AG09319 (cell line): ENCODE measurements at regions not wholly inside any gene's neighbourhood (a gene's known extent, or its start where the extent isn't known, plus 50 kb on each side); places are given as distances from the start of the nearest gene placed in this dataset.
A peak's percentile ranks its signal among the peaks of the same experiment; 100 is the strongest.
"Not testable (repeated sequence)": the region's sequence is repeated elsewhere in the genome, so short reads cannot be mapped to it uniquely, and the experiment has no call there.

Source experiments
- DNase-seq: peaks from one replicate; pipeline ENCODE4 v3.0.0-alpha.2; 2010; ENCODE audit warnings: low read depth; ENCODE audit errors: extremely low read depth
- CTCF ChIP-seq: IDR thresholded peaks from 2 replicates; pipeline ENCODE4 v1.5.1; 2011; ENCODE audit warnings: low read depth, mild to moderate bottlenecking, inconsistent platforms, low read length, moderate library complexity

GRCh38 chr2:8597094-8597493, 84.8 kb upstream of the ID2 start:
- no peak for TF ChIP-seq CTCF
- DNase-seq: no peak

GRCh38 chr2:8597559-8598225, 84.2 kb upstream of the ID2 start:
- DNase-seq: no peak
- TF ChIP-seq CTCF: no peak

GRCh38 chr2:8598295-8599165, 83.3 kb upstream of the ID2 start:
- DNase-seq: peak; percentile 66
- TF ChIP-seq CTCF: no peak

GRCh38 chr2:8599421-8600242, 82.2 kb upstream of the ID2 start:
- TF ChIP-seq CTCF: no peak
- no peak for DNase-seq

GRCh38 chr2:8600456-8600855, 81.4 kb upstream of the ID2 start:
- no peak for TF ChIP-seq CTCF

GRCh38 chr2:8602809-8603208, 79.0 kb upstream of the ID2 start:
- peak; percentile 3 for DNase-seq
- TF ChIP-seq CTCF: no peak

More at GRCh38 chr2:8600456-8600855, 81.4 kb upstream of the ID2 start:
- DNase-seq: no peak

- DNase-seq: not testable (repeated sequence)
These were observed 78.5 kb upstream of the ID2 start for GRCh38 chr2:8603356-8603755.
